ENCODE measurements at regions not wholly inside any gene's neighbourhood (a gene's known extent, or its start where the extent isn't known, plus 50 kb on each side); places are given as distances from the start of the nearest gene placed in this dataset.
"Not testable (repeated sequence)": the region's sequence is repeated elsewhere in the genome, so short reads cannot be mapped to it uniquely, and the experiment has no call there.

DNA sequence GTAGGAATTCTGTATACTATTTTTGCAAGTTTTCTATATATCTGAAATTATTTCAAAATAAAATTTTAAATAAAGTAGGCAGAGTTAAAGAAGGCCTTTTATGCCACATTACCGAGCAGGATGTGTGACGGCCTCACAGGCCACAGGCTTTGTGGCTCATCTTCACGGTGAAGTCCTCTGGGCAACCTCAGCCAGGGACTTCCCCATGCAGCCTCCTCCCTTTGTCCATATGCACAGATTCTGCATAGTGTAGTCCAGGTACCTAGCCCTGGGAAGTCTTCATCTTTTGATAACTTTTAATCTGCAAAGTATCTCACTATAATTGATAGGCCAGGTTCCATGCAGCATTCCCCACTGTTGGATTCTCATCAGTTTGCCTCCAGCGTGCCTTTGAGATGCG is 62.8 kb downstream of the ARHGAP11B start:
- not testable (repeated sequence) for DNase-seq (ENCODE audit: low read depth)

DNA sequence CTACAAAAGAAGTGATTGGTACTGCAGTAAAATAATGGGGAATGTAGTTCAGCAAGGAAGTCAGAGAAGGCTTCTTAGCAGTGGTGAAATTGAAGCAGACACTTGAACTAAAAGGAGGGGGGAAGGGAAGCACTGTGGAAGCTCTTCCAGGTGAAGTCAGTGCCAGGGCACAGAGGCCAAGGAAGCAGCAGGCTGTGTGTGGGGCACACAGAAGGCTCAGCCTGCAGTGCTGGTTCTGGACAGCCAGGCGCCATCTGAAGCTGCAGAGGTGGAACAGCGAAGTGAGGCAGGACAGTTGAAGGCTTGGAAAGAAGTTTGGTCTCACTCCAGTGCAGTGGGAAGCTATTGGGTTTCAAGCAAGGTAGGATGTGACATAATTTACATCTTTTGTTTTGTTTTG is 64.2 kb downstream of the ARHGAP11B start:
- not testable (repeated sequence) for DNase-seq (ENCODE audit: low read depth)

DNA sequence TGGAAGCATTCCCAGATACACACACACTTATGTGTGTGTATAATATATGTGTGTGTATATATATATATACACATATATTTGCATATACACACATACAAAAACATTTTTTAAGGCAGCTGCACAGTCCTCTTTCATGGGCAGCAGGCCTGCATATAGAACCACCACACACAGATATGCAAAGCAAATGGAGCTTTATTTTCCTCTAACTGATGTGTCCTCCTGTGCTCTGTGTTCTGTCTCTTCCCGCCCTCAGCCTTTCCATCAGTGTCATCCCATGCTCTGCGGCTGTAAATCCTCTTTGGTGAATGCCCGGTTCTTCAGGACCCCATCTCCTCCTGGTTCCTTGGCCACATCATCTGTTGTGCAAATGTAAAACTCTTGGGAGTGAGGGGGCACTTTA is 69.9 kb downstream of the ARHGAP11B start:
- not testable (repeated sequence) for DNase-seq (ENCODE audit: low read depth)

DNA sequence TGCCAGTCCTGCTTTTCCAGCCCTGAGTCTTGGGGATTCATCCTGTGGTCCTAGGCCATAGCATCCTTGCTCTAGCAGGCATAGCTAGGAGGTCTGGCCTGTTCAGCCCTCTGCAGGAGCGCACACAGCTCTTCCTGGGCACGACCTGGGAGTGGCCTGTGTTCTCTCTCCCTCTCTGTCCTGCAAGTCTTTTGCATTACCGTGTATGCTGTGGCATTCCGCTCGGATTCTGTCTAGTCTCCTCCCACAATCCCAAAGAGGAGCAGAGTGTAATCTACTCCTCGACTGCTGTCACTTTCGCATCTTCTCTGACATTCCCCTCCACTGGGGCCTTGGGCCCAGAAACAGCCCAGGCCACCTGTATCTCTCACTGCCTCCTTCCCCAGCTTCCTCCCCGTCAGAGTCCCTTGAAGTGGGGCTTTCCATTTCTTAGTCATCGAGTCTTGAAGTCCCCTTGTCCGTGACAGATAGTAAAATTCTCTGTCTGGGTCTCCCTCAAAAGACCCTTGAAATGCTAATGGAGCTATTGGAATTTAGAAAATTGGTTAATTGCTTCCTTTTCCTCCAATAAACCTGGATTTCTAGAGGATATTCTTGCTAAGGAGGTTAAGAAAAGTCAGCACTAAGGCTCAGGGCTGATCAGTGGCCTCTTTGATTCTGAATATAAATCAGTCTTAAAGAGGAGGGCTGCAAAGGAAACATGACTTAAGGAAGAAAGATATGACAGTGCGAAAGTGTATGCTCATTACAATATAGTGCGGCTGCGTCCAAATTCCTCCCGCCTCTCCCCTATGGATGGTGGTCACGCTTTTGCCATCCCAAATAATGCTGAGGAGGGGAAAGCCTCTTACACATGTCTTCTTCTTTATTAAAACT is 70.7 kb downstream of the ARHGAP11B start:
- DNase-seq (ENCODE audit: low read depth) = not testable (repeated sequence)

DNA sequence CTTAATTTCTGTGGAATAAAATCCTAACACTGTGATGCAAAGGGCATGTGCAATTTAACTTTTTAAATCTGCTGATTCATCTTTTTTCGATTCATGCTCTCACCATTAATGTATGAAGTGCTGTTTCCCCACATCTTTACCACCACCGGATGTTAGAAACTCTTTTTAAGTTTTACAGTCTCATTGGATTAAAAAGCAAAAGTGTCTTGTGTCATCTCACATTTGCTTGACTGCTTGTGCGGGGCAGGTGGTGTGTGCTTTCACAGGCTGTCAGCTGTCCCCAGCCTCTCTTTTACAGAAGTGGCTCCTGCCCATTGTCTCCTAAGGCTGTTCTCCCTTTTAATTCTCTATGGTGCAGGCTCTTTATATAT is 71.4 kb downstream of the ARHGAP11B start:
- not testable (repeated sequence) for DNase-seq (ENCODE audit: low read depth)

DNA sequence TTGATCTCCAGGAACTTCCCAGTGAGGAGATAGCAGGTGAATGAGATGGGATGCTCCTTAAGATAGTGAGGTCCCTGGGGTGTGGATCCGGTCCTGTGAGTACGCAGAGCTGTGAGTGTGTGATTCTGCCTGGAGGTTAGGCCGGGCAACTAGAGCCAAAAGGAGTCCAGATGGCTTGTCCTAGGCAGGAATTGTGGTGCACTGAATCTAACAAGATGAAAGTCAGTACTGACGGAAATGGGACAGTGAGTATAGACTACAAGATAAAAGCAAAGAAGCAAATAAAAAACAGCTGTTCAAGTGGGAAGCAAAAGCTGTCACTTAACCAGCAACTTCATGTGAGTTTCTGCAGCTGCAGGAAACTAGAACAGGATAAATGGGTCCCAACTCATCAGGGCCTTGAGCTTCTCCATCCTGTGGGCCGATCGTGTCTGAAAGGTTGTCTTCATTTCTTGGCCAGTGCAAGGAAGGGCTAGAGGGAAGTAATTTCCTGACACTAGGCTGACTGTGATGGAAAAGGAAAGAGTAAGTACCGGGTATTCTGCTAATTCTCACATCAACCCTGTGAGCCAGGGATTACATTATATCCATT is 74.2 kb downstream of the ARHGAP11B start:
- not testable (repeated sequence) for DNase-seq (ENCODE audit: low read depth)

DNA sequence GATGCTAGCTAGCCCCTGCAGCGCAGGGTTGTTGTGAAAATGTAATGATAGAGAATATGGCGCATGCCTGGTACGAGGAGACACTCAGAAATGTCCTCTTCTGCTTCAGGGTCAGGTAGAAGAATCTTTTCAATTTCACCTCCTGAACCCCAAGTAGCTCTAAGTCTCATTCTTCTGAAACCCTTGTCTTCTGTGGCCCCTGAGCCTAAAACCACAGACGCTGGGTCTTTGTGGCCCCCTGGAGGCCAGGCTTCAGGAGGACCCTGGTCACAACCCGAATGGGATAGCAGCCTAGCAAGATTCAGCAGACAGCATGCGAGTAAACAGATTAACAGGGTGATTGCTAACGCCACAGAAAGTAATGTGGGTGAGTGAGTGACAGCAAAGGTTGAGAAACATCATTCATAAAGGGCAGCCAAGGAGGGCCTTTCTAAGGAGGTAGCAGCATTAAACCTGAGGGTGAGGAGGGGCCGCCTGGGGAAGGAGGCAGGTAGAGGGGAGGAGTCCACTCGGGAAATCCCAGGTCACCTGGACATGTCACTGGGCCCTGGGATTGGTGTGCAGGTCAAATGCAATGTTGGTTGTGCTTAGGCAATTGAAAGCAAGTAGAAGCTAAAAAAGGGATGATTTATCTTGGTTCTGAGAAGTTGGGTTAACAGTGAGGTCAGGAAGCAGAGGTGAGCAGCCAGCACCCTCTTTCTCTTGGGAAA is 82.2 kb downstream of the ARHGAP11B start:
- DNase-seq (ENCODE audit: low read depth) = not testable (repeated sequence)

DNA sequence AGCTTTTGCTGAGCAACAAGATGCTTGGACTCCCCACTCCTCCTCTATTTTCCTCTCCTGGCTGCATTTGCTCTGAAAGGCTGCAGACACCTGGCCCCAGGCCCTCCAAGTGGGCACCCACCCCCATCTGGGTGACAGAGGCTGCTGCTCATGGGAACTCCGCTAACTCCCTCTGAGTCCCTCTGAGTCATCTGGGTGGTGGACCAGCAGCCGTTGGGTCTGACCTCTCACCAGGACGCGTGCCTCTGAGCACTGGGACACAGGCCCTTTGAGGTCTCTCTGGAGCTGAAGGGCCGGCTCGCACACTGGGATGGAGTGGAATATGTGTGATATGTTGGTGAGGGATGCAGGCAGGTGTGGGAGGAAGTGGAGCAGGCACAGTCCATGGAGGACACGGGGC is 82.9 kb downstream of the ARHGAP11B start:
- not testable (repeated sequence) for DNase-seq (ENCODE audit: low read depth)

DNA sequence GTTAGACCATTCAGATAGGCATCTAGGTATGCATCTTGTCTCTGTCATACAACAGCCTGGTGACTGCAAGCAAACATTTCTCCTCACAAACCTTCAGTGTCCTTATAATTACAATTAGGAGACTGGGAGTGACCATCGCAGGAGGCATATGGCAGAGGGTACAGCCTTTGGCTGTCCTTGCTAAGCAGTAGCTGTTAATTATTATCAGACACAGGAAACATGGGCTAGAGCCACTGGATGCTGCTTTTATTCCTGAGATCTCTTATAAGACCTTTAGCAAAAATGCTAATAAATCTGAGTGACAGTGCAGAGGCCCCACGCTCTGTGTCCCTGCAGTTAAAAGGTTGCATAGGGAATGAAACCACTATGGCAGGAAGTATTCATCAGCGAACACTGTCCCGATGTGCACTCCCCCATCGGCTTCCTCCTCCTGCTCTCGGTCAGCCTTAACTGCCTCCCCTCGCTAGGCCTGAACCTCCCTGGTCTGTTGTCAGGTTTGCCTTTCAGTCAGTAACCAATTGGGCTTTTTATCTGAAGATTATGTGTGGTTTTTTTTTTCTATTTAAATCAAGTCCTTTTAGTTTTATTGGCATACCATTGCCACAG is 92.2 kb downstream of the ARHGAP11B start:
- DNase-seq (ENCODE audit: low read depth) = not testable (repeated sequence)

DNA sequence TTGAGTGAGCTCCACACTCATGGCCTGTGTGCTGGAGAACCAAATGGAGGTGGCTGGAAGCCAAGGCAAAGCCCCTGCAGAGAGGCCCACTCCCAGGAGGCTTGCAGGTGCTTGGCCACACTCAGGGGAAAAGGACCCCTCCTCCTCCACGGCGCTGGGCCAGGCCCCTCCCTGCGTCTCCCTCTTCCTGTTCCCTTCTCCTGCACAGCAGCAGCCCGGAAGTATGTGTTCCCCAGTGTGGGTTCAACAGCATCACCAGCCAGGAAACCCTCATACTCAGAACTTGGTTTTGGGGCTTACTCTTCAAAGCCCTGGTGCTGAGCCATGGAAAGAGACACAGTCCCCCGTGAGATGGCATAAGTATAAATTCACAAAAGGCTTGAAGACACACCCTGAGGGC is 93.4 kb downstream of the ARHGAP11B start:
- DNase-seq (ENCODE audit: low read depth) = not testable (repeated sequence)

DNA sequence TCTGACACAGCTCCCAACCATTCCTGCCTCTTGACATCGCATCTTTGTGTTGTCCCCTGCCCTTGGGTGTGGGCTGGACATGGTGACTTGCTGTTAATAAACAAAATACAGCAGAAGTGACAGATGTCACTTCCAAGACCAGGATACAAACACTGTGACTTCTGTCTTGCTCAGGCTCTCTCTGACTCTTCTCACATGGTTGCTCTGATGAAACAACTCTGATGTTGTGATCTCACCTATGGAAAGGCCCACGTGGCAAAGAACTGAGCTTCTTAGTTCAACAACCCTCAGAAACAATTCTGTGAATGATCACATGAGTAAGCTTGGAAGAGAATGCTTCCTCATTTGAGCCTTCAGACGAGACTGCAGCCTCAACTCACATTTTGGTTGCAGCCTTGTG is 94.9 kb downstream of the ARHGAP11B start:
- not testable (repeated sequence) for DNase-seq (ENCODE audit: low read depth)

DNA sequence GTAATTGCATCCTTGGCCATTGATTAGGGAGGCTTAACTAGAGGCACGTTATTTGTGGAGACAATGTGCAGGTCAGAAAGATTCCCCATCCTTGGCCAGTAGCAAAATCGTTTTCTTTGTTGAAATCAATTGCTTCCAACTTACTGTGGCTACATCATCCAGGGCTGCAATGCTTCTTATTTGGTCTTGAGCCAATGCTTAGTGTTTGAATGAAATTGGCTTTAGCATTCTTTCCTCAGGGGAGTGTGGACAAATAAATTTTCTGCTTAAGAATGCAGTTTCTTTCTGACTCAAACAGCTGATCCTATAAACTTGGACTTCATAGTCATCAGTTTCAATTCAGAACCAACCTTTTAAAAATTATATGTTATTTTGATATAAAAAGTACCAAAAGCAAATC is 95.6 kb downstream of the ARHGAP11B start:
- not testable (repeated sequence) for DNase-seq (ENCODE audit: low read depth)

DNA sequence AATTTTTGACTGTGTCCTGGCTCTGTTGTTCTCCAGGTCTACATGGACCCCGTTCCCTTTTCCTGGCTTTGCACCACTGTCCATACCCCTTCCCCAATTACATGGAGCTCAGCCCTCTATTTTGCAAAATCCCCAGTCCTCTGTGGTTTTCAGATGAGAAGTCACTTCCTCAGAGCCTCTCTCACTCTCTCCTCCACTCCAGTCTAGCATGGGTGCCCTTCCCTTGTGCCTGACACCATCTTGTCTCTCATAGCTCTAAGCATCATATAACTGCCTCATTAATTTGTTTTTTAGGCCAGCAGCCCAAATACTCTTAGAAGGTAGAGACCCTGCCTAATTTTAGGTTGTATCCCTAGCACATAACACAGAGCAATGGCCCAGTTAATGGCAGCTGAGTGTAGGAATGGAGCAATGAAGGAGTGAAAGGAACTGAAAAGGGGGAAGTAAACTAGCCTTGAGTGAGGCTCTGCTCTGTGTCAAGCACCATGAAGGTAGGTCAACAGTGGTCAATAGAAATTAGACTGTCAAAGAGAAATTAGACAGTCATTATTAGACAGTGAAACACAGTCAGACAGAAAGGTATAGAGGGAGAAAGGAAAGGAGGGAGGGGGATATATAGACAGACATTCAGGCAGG is 97.7 kb downstream of the ARHGAP11B start:
- DNase-seq (ENCODE audit: low read depth) = not testable (repeated sequence)

DNA sequence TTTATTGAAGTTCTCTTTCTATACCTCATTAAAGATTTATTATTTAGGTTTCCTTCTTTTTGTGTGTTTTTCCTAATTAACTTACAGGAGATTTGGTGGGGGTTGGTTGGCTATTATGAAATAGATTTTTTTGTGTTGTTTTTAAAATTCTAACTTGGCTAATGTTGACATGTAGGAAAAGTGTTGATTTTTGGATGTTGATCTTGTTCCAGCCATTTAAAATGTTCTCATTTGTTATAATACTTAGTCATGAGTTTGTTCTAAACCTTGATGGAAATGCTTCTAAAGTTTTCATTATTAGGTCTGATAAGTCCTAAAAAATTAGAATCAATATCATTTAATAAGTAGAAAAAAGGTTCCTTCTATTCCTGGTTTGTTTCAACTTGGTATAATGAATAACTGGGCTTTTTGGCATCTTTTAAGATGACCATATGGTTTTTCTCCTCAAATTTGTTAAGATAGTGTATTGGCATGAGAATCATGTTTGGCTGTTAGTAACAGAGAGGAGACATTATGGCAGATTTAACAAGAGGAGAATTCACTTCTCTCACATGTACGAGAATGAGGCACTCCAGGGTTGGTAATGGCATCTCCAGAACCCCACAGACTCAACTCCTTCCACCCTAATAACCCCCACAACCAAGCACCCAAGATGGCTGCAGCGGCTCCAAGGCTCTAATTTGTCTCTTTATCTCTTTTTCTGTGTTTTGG is 104.1 kb downstream of the ARHGAP11B start:
- not testable (repeated sequence) for DNase-seq (ENCODE audit: low read depth)

DNA sequence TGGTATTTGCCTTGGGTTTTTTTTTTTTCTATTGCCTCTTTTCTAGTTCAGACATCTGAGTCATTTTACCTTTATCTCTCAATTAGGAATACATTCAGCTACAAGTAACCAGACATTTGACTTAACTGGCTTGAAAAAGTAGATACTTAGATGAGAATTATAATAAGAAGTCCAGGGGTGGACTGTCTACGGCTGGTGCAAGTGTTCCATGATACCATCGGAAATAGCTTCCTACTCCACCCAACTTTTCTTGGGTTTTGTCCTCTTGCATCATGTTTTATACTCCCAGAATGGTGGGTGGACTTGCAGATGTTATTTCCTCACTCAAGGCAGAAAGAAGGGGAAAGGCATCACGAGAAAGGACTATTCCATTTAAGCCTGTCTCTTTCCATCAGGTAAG is 104.7 kb downstream of the ARHGAP11B start:
- DNase-seq (ENCODE audit: low read depth) = not testable (repeated sequence)

DNA sequence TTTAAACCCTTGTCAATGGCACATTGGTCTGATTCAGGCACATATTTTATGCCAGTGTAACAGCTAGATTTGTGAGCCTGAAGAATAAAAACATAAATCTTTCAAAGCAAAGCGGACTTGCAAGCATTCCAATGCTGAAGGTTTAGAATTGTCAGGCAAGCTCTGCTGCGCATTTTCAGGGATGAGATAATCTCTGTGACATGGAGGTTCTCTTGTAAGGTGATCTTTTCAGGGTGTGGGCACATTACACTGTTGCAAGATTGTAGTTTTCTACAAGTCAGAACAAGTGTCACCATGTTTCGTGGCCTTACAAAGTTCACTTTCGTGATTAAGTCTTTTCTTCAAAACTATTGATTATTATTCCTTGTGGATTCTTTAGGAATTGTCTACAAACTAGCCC is 106.2 kb downstream of the ARHGAP11B start:
- not testable (repeated sequence) for DNase-seq (ENCODE audit: low read depth)

DNA sequence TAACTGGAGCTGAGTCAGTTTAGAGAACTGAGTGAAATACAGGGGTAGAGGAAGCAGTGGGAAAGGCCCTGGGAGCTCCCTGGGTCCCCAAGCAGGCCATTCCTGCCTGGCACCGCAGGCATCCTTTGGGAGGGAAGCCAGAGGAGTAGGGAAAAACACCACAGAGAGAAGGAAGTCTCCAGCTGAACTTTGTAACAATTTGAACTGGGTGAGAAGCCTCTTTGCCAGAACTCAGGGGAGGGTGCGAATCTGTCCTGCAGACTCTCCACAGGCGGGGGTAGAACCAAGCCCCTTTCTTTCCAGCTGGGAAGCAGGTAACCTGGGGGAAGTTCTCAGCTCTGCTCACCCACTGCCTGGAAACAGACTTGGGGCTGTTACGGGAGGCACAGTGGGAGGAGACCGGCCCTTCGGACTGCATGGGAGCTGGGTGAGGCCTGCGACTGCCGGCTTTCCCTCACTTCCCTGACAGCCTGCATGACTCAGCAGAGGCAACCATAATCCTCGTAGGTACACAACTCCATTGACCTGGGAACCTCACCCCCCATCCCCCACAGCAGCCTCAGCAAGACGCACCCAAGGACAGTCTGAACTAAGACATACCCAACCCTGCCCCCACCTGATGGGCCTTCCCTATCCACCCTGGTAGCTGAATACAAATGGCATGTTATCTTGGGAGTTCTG is 110.1 kb downstream of the ARHGAP11B start:
- DNase-seq (ENCODE audit: low read depth) = not testable (repeated sequence)

DNA sequence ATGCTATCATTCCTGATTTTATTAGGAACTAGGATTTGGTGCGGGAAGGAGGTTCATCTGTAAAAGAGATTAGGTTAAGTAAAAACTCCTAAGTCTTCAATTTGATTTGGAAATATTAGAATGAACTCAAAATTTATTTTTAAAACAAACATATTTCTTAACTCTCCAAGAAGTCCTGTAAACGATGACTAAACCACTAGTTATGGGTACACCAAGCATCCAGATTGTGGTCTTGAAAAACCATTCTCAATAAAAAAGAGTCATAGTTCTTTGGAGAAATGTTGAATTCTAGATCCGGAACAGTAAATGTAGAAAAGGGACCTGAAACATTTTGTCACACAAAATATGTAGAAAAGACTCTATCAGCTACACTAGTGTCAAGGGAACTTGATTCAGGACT is 116.9 kb downstream of the ARHGAP11B start:
- DNase-seq (ENCODE audit: low read depth) = not testable (repeated sequence)

DNA sequence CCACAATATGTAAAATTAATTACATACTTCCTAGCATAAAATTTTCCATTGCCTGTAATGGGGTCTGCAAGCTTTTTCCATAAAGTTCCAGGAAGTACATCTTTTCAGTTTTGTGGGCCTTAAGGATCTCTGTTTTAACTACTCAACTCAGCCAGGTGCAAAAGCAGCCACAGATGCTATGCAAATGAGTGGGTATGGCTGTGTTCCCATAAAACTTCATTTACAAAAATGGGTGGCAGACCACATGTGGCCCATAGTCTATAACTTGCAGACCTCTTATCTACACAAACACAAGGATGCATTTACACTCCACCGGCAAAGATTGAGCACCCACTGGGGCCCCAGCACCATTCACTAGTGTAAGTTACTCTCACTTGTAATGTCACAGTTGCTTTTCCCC is 123.1 kb downstream of the ARHGAP11B start:
- not testable (repeated sequence) for DNase-seq (ENCODE audit: low read depth)

DNA sequence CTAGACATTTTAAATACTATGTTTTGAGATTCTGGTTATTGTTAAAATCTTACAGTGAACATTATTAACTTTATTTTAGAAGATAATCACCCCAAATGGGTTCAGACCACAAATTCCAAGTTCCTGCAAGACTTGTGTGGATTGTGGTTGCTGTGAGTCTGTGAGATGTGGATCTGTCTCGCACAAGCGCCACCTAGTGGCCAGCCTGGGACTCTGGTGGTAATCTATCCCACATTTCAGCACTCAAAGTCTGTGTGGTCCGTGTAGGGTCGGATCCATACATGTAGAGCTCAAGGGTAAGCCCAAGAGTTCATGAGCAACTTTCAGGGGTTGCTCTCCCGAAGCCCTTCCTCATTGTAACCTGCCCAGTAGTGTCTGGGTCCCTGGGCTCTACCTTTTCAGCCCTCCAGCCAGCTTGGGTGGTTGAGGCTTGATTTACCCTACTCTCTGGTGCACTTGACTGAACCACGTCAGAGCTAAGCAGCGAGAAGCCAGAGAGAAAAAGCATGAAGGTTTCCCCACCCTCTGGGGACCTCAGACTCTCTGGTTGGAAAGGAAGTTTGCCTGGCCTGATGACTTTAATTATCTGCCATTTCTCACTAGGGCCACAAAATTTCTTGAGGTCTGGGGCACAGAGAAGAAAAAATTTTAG is 129.2 kb downstream of the ARHGAP11B start:
- not testable (repeated sequence) for DNase-seq (ENCODE audit: low read depth)

Data from RPMI7951 (cell line).